Gastroesophageal sphincter (tissue), 3 donors: ENCODE measurements at regions not wholly inside any gene's neighbourhood (a gene's known extent, or its start where the extent isn't known, plus 50 kb on each side); places are given as distances from the start of the nearest gene placed in this dataset.
"Not testable (repeated sequence)": the region's sequence is repeated elsewhere in the genome, so short reads cannot be mapped to it uniquely, and the experiment has no call there.

Source experiments
- CTCF ChIP-seq, 4 experiments: fragments of 200-600 bp in 2 of 4; fragments of 450-650 bp in 2 of 4; sonication (generic) in 1 of 4; IDR thresholded peaks; one replicate each; pipeline ENCODE4 v1.5.1; 2017 to 2019; ENCODE audit warnings: antibody characterized with exemption in 4 of 4, mild to moderate bottlenecking in 2 of 4, moderate library complexity in 2 of 4
- POLR2A ChIP-seq, 2 donors: fragments of 450-650 bp; IDR thresholded peaks; one replicate each; pipeline ENCODE4 v1.6.1; 2017; ENCODE audit warnings: antibody characterized with exemption in 2 of 2, mild to moderate bottlenecking in 2 of 2, moderate library complexity in 1 of 2
- POLR2AphosphoS5 ChIP-seq: sonication (generic); formaldehyde crosslinking; IDR thresholded peaks from one replicate; pipeline ENCODE4 v1.6.1; 2017; ENCODE audit warnings: antibody characterized with exemption

GRCh38 chr11:37431633-37432230 lies 833.7 kb upstream of the RAG2 start:
- TF ChIP-seq CTCF (IDR thresholded peaks at IDR 0.05); POLR2A (IDR thresholded peaks at IDR 0.05); POLR2AphosphoS5: not testable (repeated sequence)
